GF-D8 (cell line): ENCODE measurements at regions not wholly inside any gene's neighbourhood (a gene's known extent, or its start where the extent isn't known, plus 50 kb on each side); places are given as distances from the start of the nearest gene placed in this dataset.
"Not testable (repeated sequence)": the region's sequence is repeated elsewhere in the genome, so short reads cannot be mapped to it uniquely, and the experiment has no call there.

Experiments used
- DNase-seq: peaks from one replicate; lab custom pipeline; 2025; lab: John Stamatoyannopoulos, UW

DNA sequence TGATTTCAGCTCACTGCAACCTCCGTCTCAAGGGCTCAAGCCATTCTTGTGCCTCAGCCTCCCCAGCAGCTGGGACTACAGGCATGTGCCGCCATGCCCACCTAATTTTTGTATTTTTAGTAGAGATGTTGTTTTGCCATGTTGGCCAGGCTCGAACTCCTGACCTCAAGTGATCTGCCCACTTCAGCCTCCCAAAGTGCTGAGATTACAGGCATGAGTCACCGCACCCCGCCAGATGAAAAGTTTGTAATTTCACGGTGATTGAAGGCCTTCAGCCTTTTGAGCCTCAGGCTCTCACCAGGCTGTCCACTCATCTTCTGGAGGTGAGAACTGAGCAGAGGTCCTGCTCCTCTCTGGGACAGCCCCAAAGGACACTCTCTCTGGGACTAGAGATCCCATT lies 103.2 kb downstream of the HIF1AN start:
- DNase-seq, result not testable (repeated sequence)

DNA sequence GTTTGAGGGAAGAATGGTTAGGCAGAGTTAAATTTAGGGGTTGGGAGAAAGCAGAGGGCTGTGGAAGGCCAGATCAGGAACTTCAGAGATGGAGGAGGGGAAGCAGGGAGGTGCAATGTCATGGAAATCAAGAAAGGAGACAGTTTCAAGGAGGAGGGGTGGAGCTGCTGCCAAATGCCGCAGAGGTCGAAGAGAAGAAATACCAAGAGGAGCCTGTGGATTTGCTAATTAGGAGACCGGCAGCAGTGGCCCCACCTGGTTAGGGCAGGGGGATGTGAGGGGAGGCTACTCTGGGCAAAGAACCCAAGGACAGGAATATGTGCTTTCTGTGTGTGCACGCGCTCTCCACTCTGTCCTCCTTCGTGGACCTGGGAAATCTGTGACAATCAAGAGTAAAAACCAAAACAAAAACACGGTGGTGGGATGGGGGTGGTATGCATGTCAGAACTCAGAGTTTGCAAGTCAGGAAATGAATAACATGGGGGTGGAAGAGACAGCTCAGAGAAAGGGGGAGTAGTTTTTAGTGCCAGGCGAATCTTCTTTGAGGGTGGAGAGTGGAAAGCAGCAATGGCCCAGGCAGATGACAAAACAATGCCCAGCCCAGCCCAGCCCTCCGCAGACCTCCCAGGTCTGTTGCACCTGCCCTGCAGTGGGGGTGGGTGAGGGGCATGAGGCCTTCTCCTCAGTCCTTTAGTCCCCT lies 102.9 kb upstream of the PAX2 start:
- DNase-seq, result no peak

GRCh38 chr10:100645091-100645490 lies 100.3 kb upstream of the PAX2 start:
- no peak for DNase-seq

- no peak for DNase-seq
Observed at GRCh38 chr10:100645613-100646392, 99.6 kb upstream of the PAX2 start.

GRCh38 chr10:100647928-100648327 lies 97.5 kb upstream of the PAX2 start:
- DNase-seq, result no peak

- DNase-seq, result no peak
Observed at GRCh38 chr10:100650693-100651092, 94.7 kb upstream of the PAX2 start.

GRCh38 chr10:100651099-100651498 lies 94.3 kb upstream of the PAX2 start:
- DNase-seq, result not testable (repeated sequence)

DNA sequence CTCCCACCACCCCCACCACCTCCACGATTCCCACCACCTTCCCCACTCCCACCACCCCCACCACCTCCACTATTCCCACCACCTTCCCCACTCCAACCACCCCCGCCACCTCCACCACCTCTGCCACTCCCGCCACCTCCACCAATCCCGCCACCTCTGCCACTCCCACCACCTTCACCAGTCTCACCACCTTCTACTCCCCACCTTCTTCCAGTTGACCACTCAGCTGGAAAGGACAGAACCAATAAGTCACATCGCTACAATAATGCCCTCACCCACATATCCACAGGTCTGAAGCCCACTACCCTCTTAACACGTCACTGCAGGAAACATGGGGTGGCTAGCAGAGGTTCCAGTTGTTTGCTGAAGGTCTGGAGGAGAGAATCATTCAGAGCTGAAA lies 93.5 kb upstream of the PAX2 start:
- DNase-seq, result no peak

GRCh38 chr10:100652406-100653135 lies 92.8 kb upstream of the PAX2 start:
- no peak for DNase-seq

- DNase-seq, result no peak
Observed at GRCh38 chr10:100653238-100653956, 92.0 kb upstream of the PAX2 start.

DNA sequence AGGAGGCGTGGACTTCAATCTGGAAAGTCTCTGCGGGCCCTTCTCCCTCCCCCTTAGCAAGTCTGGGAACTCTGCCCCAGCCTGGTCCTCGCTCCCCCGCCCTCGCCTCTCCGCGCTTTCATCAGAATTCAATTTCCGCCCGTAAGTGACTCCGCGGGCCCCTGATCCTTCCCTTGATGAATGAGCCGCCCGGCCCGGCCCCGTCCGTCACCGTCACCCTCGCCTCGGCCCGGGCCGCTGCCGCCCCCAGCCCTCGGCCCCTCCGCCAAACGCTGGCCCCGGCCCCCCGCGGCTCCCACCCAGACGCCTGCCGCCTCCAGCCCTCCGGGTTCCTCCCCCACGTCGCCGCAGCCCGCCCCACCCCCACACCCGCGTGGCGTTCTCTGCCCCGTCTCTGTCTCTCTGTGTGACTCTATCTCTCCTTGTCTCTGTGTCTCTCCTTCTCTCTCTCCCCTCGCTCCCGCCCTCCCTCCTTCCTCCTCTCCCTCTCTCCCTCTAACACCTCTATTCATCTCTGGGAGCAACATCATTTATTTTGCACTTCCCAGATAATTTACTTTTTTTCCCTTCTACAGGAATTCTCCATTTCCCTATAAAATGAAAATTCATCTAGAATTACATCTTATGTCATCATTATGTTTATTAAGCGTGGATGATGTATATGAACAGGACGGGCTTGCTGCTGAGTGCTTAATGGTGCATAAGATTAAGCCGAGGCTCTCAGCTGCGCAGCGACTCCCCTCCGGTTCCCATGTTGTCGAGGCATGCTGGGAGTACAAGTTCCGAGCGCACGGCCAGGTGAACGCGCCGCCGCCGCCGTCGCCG lies 91.2 kb upstream of the PAX2 start:
- DNase-seq, result no peak

- DNase-seq, result no peak
Observed at GRCh38 chr10:100654782-100655325, 90.5 kb upstream of the PAX2 start.

DNA sequence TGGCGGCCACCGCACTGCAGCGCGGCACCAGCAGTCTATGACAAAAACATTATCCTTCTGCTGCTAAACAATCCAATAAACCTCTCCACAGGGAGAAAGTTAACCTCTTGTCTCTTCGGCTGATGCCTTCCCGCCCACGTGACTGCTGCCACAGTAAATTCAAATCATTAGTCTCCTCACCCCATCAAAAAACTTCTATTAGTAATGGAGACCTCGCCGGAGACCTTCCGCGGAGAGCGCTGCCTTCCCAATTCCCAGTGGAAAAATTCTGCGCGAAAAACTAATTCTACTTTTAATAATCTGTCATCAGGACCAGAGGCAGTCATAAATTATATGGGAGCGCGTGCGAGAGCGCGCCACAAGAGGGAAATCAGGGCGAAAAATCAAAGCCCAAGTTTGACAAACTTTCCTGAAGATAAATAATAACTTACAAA lies 90.0 kb upstream of the PAX2 start:
- no peak for DNase-seq

- DNase-seq, result no peak
Observed at GRCh38 chr10:100655760-100656421, 89.5 kb upstream of the PAX2 start.

GRCh38 chr10:100656454-100656853 lies 88.9 kb upstream of the PAX2 start:
- no peak for DNase-seq

GRCh38 chr10:100658269-100658668 lies 87.1 kb upstream of the PAX2 start:
- no peak for DNase-seq

DNA sequence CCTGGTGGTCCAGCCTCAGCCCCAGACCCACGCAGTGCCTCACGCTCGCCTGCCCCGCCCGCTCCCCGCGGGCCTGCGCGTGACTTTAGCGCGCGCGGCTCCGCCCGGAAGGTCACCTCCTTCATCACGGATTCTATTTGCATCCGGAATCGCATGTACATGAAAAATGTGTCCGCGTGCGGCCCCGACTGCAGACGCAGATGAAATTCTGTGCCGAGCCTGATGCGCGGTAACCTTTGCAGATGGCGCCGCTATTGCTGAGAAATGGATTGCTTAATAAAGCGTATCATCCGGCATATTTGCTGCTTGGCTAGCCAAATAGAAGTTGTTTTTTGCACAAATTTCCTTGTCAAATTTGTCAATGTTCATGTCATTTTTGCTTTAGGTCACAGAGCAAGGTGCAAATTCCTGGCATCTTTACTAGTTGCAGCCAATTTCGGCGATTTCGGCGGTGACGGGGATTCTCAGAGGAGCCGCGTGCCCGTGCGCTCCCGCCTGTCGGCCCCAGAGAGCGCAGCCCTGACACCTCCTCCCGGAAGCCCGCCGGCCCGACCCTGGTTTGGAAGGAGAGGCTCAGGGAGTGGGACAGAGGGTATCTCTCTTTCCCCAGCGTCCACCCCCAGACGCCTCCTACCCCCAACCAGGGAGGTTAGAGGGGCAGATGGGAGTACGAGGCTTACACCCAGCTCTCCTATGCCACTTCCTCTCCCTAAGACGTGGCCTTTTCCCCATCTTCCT lies 85.9 kb upstream of the PAX2 start:
- DNase-seq, result no peak

- DNase-seq, result no peak
Observed at GRCh38 chr10:100660365-100660764, 85.0 kb upstream of the PAX2 start.

DNA sequence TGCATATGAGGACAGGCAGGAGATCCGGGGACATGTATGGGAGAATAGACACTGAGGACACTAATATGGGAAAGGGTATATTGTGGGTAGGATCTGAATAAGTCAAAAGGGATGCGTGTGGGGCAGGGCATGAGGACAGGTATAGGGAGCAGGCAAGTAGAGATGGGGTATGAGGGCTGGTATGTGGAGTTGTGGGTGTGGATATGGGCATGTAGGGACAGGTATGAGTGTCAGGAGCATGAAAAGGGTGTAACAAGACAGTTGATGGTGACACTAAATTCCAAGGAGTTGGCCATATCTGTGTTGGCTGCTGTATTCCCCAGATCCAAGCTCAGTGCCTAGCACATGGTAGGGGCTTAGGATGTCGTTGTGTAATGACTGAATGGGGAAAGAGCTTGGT lies 84.4 kb upstream of the PAX2 start:
- DNase-seq, result no peak

DNA sequence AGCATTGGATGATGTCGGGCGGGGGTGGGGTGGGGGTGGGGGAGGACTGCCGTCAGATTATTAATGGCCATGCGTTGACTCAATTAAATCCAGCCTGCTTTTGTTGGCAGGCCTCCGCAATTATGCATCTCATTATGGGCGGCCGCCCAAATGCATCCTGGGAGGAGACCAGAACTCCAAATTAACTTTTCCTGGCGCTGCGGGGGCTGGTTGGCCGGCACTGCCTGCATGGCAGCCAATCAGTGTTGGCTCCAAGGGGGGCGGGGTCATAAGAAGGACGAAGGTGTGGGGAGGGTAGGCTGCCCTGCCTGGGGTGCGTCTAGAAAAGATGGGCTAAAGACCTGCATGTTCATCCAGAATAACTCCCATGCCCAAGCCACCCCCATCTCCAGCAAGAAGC lies 83.9 kb upstream of the PAX2 start:
- DNase-seq, result no peak
